Fibroblast of the aortic adventitia (primary cell): ENCODE measurements at regions not wholly inside any gene's neighbourhood (a gene's known extent, or its start where the extent isn't known, plus 50 kb on each side); places are given as distances from the start of the nearest gene placed in this dataset.

Experiments used
- DNase-seq: peaks from one replicate; pipeline ENCODE4 v3.0.0-alpha.2; 2010; ENCODE audit warnings: low read depth
- H3K4me3 ChIP-seq: 2 replicates; pipeline ENCODE4 v1.5.1; 2011; ENCODE audit warnings: low read depth, mild to moderate bottlenecking, control low read depth, low read length, moderate library complexity
- CTCF ChIP-seq: IDR thresholded peaks from 2 replicates; pipeline ENCODE4 v1.5.1; 2011; ENCODE audit warnings: mild to moderate bottlenecking, low read length, control low read depth, inconsistent platforms; ENCODE audit not compliant: insufficient read depth

GRCh38 chr15:61381501-61381900, 152.4 kb upstream of the RORA start:
- no peak overlapping the region for H3K4me3 ChIP-seq
- DNase-seq: no peak

GRCh38 chr15:61380270-61380669, 151.2 kb upstream of the RORA start:
- TF ChIP-seq CTCF: no peak
- no peak overlapping the region for H3K4me3 ChIP-seq
- DNase-seq: no peak

More at GRCh38 chr15:61381501-61381900, 152.4 kb upstream of the RORA start:
- no peak for TF ChIP-seq CTCF

GRCh38 chr15:61379005-61379404, 149.9 kb upstream of the RORA start:
- no peak overlapping the region for H3K4me3 ChIP-seq
- no peak for TF ChIP-seq CTCF
- no peak for DNase-seq

GRCh38 chr15:61376961-61377360, 147.9 kb upstream of the RORA start:
- no peak for DNase-seq
- TF ChIP-seq CTCF: no peak

GRCh38 chr15:61376516-61376915, 147.4 kb upstream of the RORA start:
- no peak overlapping the region for H3K4me3 ChIP-seq
- no peak for DNase-seq
- no peak for TF ChIP-seq CTCF

More at GRCh38 chr15:61376961-61377360, 147.9 kb upstream of the RORA start:
- no peak overlapping the region for H3K4me3 ChIP-seq

- TF ChIP-seq CTCF: no peak
These were observed 145.7 kb upstream of the RORA start for GRCh38 chr15:61374848-61375247.

GRCh38 chr15:61367953-61368352, 138.9 kb upstream of the RORA start:
- no peak overlapping the region for H3K4me3 ChIP-seq
- no peak for DNase-seq
- TF ChIP-seq CTCF: no peak

More at GRCh38 chr15:61374848-61375247, 145.7 kb upstream of the RORA start:
- no peak overlapping the region for H3K4me3 ChIP-seq
- no peak for DNase-seq
